Parathyroid adenoma (tissue), 2 donors: ENCODE measurements at regions not wholly inside any gene's neighbourhood (a gene's known extent, or its start where the extent isn't known, plus 50 kb on each side); places are given as distances from the start of the nearest gene placed in this dataset.

Experiments used
- H2AFZ ChIP-seq: fragments of 300-600 bp; sonication (generic); one replicate; pipeline ENCODE4 v1.7.0; 2017; ENCODE audit warnings: antibody characterized with exemption, mild to moderate bottlenecking
- H3K27ac ChIP-seq: fragments of 300-600 bp; sonication (generic); one replicate; pipeline ENCODE4 v1.7.0; 2017
- H3K27me3 ChIP-seq: fragments of 300-600 bp; sonication (generic); one replicate; pipeline ENCODE4 v1.7.0; 2017; ENCODE audit warnings: low read length; ENCODE audit not compliant: control insufficient read depth, insufficient read depth
- H3K36me3 ChIP-seq: fragments of 300-600 bp; sonication (generic); one replicate; pipeline ENCODE4 v1.7.0; 2017; ENCODE audit warnings: low read length; ENCODE audit not compliant: control insufficient read depth, insufficient read depth
- H3K4me1 ChIP-seq: fragments of 300-600 bp; sonication (generic); one replicate; pipeline ENCODE4 v1.7.0; 2017; ENCODE audit warnings: control low read depth
- H3K4me2 ChIP-seq: fragments of 300-600 bp; sonication (generic); one replicate; pipeline ENCODE4 v1.7.0; 2017; ENCODE audit warnings: low read length
- H3K4me3 ChIP-seq: fragments of 300-600 bp; sonication (generic); one replicate; pipeline ENCODE4 v1.7.0; 2017; ENCODE audit warnings: low read depth, low read length
- H3K79me2 ChIP-seq: fragments of 300-600 bp; sonication (generic); one replicate; pipeline ENCODE4 v1.7.0; 2017; ENCODE audit warnings: control low read depth
- H3K9ac ChIP-seq: fragments of 300-600 bp; sonication (generic); one replicate; pipeline ENCODE4 v1.7.0; 2017; ENCODE audit warnings: mild to moderate bottlenecking
- H3K9me3 ChIP-seq: fragments of 300-600 bp; sonication (generic); one replicate; pipeline ENCODE4 v1.7.0; 2017; ENCODE audit warnings: low read length; ENCODE audit not compliant: control insufficient read depth
- TF ChIP-seq, protein P1 (sequence below): fragments of 300-600 bp; sonication (generic); IDR thresholded peaks from one replicate; pipeline ENCODE4 v1.7.0; 2017; ENCODE audit warnings: antibody characterized with exemption, mild to moderate bottlenecking
- donor health status: primary hyperparathyroidism.

GRCh38 chr15:94056314-94056713 lies 175.0 kb upstream of the MCTP2 start:
- H3K36me3 ChIP-seq: no peaks in the 10 kb centered on the region
- TF ChIP-seq, protein P1, sequence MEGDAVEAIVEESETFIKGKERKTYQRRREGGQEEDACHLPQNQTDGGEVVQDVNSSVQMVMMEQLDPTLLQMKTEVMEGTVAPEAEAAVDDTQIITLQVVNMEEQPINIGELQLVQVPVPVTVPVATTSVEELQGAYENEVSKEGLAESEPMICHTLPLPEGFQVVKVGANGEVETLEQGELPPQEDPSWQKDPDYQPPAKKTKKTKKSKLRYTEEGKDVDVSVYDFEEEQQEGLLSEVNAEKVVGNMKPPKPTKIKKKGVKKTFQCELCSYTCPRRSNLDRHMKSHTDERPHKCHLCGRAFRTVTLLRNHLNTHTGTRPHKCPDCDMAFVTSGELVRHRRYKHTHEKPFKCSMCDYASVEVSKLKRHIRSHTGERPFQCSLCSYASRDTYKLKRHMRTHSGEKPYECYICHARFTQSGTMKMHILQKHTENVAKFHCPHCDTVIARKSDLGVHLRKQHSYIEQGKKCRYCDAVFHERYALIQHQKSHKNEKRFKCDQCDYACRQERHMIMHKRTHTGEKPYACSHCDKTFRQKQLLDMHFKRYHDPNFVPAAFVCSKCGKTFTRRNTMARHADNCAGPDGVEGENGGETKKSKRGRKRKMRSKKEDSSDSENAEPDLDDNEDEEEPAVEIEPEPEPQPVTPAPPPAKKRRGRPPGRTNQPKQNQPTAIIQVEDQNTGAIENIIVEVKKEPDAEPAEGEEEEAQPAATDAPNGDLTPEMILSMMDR: no peak
- no peak overlapping the region for H2AFZ ChIP-seq
- no peaks in the 10 kb centered on the region for H3K79me2 ChIP-seq
- no peak overlapping the region for H3K4me2 ChIP-seq
- H3K9ac ChIP-seq: no peak overlapping the region
- H3K4me1 ChIP-seq: no peaks in the 10 kb centered on the region
- H3K27ac ChIP-seq: no peak overlapping the region
- H3K4me3 ChIP-seq: no peak overlapping the region
- H3K9me3 ChIP-seq: no peaks in the 10 kb centered on the region
- H3K27me3 ChIP-seq: no peaks in the 10 kb centered on the region

DNA sequence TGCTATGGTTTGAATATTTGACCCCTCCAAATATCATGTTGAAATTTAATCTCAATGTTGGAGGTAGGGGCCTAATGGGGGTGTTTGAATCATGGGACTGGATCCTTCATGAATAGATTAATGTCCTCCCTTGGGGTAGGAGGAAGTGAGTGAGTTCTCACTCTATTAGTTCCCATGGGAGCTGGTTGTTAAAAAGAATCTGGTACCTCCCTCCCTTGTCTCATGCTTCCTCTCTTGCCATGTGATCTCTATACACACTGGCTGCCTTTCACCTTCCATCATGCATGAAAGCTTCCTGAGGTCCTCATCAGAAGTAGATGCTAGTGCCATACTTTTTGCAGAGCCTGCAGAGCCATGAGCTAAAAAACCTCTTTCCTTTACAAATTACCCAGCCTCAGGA lies 177.7 kb upstream of the MCTP2 start:
- H3K27me3 ChIP-seq: no peaks in the 10 kb centered on the region
- H3K27ac ChIP-seq: no peak overlapping the region
- no peak overlapping the region for H3K9ac ChIP-seq
- no peaks in the 10 kb centered on the region for H3K4me1 ChIP-seq
- TF ChIP-seq, protein P1: no peak
- H3K9me3 ChIP-seq: no peaks in the 10 kb centered on the region
- no peaks in the 10 kb centered on the region for H3K36me3 ChIP-seq
- no peaks in the 10 kb centered on the region for H3K79me2 ChIP-seq
- no peak overlapping the region for H2AFZ ChIP-seq
- no peak overlapping the region for H3K4me2 ChIP-seq
- no peak overlapping the region for H3K4me3 ChIP-seq

DNA sequence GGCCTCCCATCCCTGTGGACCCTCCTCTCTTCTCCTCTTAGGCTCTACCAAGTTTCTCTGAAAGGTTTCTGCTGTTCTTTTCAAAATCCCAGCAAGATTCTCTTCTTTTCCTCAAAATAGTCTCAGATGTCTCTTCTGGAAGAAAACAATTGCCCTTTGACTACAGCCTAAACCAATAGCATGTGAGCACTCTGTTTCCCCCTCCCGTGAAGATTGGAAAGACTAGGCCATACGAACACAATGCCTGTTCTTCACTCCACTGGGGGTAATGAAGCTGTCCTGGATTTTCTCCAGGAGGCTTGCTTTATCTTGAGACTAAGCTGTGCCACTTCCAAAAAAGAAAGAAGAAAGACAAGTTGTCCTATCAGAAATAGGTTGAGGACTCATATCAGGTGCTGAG lies 178.7 kb upstream of the MCTP2 start:
- Histone ChIP-seq H3K79me2 (no peaks in the 10 kb centered on the region), H2AFZ (no peak overlapping the region), H3K4me3 (no peak overlapping the region), H3K27me3 (no peaks in the 10 kb centered on the region), H3K4me2 (no peak overlapping the region), H3K9ac (no peak overlapping the region), H3K27ac (no peak overlapping the region), H3K4me1 (no peaks in the 10 kb centered on the region), H3K36me3 (no peaks in the 10 kb centered on the region), H3K9me3 (no peaks in the 10 kb centered on the region)
- TF ChIP-seq, protein P1: no peak

DNA sequence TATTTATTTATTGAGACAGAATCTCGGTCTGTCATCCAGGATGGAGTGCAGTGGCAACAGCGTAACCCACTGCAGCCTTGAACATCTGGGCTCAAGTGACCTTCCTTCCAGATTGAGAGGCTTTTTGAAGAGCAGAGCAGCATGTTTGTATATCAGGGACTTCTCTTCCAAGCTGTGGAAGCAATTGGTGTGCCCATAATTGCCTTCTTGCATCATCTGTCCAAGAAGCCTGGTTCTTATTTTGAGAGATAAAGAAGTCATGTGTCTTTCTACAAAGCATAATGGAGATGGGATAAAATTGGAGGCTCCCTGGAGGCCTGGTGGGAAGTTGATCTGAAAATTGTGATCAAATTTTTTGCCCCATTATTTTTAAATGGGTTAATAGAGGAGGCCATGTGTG lies 183.8 kb upstream of the MCTP2 start:
- Histone ChIP-seq H3K79me2 (no peaks in the 10 kb centered on the region), H3K27me3 (no peaks in the 10 kb centered on the region), H3K36me3 (no peaks in the 10 kb centered on the region), H2AFZ (no peak overlapping the region), H3K4me1 (no peaks in the 10 kb centered on the region), H3K9me3 (no peaks in the 10 kb centered on the region), H3K27ac (no peak overlapping the region), H3K4me2 (no peak overlapping the region), H3K4me3 (no peak overlapping the region), H3K9ac (no peak overlapping the region)
- TF ChIP-seq, protein P1: no peak

DNA sequence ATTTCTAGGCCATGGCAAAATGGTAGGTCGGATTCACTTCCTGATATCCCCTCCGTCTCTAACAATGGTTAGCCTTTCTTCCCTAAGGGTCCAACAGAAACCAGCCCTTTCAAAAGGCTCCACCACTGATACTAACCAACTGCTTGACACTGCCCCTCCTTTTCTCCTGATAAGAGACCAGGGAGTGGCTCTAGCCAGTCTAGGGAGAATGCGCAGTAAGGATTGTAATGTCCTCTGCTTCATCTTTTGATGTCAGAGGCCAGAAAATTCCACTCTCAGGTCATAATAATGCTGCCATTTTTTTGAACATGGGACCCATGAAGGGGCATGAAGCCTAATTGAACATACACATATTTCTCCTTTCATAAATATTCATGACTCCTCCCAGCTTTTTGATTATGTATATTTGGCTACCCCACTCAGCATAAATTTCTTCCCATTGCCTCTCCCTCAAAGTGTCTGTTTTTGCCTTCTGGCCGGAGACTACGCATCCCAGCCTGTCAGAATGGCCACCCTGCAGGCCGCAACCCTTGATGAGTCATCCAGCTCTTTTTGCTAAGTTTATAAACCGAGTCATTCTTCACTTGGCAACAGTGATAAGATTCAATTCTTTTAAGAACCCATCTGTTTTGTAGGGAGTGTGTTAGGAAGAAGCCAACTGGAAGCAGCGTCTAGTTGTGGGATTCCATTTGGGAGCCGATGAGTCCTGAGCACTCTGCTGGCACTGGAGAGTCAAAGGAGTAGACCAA lies 189.0 kb upstream of the MCTP2 start:
- Histone ChIP-seq H3K27ac (no peak overlapping the region), H3K4me3 (no peak overlapping the region), H3K36me3 (no peaks in the 10 kb centered on the region), H3K9ac (no peak overlapping the region), H3K9me3 (no peaks in the 10 kb centered on the region), H3K27me3 (no peaks in the 10 kb centered on the region), H3K4me1 (no peaks in the 10 kb centered on the region), H3K79me2 (no peaks in the 10 kb centered on the region), H2AFZ (no peak overlapping the region), H3K4me2 (no peak overlapping the region)
- TF ChIP-seq, protein P1: no peak
